Medulla oblongata (tissue), 1 donor: ENCODE measurements at regions not wholly inside any gene's neighbourhood (a gene's known extent, or its start where the extent isn't known, plus 50 kb on each side); places are given as distances from the start of the nearest gene placed in this dataset.
A peak's percentile ranks its signal among the peaks of the same experiment; 100 is the strongest.

Experiments
- DNase-seq: peaks from one replicate; pipeline ENCODE4 v3.0.0-alpha.2; 2015; ENCODE audit errors: extremely low spot score

DNA sequence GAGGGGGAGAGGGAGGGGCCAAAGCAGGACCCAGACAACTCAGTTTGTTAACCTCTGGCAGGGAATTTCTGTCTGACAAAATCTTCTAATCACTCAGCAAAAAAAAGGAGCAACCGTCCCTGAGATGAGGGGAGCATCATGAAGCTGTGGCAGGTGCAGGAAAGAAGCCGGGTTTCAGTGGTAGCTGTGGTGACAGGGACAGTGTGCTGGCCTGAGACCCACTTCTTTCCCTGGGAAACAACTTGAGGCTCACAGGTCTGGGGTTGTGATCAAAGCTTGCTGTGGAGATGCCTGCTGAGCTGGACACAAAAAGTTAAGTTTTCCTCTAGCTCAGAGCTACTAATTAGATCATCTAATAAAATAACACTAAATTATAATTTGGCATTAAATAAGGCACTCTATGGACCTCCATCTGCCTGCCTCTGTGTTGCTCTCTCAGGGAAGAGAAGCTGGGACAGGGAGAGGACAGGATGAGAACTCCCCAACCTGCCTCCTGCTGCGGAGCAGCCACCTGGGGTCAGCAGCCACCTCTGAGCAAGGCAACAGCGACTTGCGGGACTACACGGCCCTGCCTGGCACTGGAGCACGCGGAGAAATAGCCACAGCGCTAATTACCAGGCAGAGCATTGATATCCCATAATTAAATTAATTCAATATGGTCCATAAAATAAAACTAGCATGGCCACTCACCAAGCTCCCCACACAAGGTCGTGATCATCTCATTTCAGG is 104.6 kb upstream of the TEX51 start:
- DNase-seq: no peak

DNA sequence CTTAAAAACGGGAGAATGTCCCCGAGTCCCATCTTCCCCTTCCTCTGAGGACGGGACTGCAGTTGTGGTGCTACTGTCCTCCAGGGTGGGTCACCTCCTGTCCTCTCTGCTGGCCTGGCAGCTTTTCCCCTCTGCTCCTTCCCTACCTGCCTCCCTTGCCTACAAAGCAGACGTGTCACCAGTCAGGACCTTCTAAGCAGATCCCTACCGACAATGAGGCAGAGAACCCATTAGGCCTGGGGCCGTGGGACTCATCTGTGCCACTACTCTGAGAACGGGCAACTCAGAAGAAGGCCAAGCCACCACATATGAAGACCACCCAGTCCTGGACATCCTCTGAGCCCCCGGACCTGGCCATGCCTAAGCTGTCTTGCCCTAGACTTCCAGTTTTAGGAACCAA is 103.0 kb upstream of the TEX51 start:
- no peak for DNase-seq

DNA sequence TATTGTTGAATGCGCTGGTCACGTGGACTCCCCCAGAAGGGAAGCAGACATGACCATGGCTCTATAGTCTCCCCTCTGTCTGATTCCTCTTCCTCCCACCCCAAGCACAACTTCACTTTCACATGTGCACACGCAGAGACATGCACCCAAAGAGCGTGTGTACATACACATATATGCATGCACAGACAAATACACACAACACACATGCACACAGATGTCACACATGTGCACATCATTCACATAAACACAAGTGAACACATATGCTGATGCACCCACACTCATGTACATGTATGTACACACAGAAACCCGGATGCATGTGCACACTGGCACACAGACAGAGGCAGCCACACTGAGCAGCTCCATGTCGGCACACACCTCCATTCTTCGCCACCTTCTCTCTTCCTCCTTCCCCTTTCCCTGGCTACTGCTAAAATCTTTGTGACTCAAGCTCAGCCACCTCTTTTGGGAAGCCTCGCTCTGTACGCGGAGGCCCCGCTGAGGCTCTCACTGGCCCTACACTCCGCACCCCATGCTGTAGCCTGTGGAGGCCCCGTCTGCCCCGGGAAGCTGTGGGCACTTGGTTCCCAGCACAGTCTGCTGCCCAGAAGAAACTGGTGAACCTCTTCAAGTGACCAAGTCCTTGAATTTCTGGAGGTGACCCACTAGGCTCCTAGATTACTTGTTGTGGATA is 101.6 kb upstream of the TEX51 start:
- no peak for DNase-seq

DNA sequence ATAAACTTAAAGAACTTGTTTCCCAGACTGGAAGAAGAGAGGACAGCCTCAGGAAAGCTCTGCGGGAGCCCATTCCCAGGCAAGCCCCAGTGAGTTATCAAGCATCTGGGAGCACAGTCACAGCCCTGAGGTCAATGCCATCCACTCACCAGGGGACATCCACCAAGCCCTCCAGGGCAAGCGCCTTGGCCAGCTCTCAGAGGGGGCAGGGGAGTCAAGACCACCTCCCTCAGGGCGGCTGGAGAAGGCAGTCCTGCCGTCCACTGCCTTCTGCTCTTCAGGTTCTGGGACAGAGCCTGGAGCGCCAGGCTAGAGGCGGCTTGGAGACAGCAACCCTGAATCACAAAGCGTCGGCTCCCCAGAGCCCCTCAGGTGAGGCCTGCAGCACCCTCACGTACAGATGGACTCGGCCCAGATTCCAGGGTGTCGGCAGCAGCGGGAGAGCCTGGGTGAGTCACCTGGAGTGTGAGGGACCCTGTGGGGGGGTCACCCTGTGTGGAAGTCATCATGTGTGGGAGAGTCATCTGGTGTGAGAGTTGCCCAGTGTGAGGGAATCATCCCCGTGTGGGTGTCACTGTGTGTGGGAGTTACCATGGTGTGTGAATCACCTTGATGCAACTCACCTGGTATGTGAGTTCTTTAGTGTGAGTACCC is 100.9 kb upstream of the TEX51 start:
- no peak for DNase-seq

DNA sequence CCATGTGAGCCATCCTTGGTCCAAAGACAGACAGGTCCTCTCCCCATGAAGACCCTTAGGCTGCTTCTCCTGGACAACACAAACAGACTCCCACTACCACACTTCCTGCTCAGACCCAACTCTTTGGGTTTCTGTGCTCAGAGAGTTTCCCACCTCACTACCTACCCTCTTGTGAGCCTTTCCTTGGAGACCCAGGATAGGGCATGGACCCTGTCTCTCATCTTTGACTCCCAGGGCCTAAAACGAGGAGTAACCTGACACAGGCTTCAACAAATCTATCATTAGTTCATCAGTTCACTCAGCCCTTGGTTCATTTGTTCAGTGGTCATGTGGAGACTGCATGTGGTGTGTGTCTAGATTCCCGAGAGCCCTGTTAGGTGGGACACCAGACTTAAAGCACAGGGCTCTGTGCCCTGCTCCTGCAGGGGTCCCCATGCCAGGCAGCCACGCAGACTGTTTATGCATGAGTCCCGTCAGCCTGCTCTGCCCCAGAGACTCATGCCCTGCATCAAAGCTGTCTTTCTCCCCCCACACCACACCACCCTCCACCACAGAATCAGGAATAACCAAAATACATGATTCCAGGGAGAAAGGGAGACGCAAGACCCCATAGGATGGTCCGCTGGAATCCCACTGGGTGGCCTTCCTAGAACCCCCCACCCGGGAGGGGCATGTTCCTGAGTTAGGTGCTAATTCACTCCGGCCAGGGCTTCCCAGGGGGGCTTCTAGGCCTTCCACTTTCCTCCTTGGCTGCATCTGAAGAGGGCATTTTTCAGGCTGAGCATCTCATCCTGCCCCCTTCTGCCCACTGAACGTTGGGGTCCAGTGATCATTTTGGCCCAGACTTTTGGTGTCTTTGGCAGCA is 100.2 kb upstream of the TEX51 start:
- no peak for DNase-seq

DNA sequence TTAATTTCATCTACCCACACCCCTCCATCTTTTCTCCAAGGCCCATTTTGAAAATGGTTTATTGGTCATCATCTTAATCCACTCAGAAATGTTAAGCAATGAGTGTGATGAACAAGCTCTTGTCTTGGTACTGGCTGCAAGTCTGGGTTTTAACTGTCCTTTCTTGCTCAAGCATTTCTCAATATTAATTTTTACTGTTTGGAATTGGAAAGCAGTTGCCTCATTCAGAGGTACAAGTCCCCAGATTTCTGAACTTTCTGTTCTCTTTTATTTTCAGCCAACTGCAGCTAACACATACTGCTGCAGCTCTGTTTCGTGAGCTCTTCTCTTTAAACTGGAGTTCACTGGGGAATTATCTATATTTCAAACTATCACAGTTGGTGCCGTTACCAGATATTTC is 99.4 kb upstream of the TEX51 start:
- no peak for DNase-seq

DNA sequence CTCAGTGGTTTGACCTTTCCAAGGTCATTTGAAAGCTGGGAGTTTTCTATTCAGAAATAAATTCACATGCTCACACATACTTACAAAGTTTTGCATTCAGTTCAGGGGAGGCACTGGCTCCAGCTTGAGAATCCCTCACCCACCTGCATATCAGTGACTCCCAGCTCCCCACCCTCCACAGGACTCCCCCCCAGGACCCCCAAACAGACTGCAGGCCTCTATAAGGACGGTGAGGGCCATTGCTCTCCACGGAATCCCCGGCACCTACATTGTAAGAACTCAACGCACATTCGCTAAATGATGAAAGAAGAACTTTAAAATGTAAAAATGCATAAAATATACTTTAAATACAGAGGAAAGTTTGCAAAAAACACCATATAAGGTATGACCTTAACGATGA is 97.2 kb upstream of the TEX51 start:
- DNase-seq: no peak

DNA sequence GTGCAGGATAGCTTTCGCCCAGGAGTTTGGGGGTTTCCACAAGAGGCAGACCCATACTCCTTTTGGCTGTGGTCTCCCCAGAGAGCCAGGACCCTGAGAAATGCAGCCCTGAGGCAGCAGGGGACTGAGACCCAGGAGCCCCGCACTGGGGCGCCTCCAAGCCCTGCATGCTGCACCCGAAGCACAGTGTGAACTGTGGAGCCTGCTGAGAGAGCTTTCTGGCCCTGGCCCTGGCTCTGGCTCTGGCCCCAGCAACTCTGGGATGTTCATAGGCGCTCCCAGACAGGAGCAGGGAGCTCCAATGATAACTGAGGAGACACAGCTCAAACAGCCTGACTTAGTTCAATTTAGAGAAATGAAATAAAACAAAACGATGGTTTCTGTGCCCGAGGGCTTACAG is 96.4 kb upstream of the TEX51 start:
- DNase-seq: no peak

DNA sequence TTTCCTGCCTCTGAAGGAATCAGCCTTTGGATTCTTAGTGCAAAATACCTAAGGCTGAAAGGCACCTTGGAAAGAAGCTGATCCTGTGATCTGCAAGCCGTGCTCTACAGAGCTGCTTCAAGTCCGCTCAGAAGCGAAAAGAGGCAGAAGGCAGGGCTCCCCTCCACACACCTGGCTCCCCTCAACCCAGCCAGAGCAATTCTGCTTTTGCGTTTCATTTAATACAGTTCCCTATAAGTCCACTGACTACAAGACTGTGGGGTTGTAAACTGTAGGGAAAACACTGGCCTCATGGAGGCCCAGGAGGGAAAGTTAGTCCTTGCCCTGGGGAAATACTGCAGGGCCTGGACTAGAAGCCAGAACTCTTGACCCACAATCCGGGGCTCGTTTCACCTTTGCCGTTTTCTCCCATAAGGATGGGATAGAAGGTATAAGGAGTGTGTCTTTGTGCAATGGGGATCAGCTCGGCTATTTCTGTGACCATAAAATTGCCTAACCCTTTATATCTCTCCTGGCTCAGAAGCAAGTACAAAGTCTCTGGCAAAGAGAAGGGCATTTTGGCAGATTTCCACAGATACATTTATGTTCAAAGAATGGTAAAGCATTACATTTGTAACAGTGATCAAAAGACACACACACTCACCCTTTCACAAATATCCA is 95.8 kb upstream of the TEX51 start:
- no peak for DNase-seq

DNA sequence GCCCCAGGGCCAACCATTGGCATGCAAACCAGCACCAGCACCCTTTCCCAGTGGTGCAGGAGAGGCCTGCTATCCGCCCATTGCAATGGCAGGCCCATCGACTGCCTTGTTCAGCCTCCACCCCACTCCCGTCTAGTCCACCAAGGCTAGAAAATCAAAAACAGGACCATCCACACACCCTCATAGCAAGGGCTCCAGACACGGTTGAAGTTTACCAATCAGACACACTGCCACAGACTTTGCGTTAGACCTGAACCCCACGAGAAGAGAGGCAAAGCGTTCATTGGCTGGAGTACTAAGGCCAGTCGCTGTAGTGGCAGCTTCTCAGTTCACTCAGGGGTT is 95.3 kb upstream of the TEX51 start:
- DNase-seq: no peak

DNA sequence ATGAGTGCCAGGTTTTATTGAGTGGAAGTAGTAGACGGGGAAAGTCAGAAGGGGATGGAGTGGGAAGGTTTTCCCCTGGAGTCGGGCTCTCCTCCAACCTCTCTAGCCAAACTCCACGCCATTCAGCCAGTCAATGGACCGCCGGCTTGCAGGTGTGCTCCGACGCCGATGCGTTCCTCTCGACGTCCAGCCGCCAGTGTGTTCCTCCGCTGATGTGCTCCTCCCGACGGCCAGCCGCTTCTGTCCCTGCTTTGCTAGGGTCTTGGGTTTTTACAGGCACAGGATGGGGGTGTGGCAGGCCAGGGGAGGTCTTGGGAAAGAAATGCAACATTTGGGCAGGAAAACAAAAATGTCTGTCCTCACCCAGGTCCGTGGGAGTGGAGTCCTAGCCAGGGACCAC is 94.3 kb upstream of the TEX51 start:
- DNase-seq: no peak

DNA sequence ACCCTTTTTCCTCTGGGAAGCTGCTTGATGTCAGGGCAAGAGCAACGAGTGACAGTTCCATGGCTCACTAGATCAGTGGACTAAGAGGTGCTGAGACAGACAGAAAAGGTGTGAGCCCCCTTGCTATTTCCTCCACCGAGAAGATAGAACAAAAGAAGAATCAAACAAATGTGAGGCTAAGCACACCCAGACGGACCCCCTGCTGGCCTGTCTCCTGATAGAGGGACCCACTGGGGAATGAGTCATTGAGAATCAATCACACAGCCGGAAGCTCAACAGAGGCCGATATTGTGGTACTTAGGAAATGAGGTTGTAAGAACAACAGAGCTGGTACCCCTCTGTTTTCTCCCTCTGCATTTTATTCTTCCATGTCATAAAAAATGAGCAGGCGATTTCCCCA is 89.8 kb upstream of the TEX51 start:
- no peak for DNase-seq

DNA sequence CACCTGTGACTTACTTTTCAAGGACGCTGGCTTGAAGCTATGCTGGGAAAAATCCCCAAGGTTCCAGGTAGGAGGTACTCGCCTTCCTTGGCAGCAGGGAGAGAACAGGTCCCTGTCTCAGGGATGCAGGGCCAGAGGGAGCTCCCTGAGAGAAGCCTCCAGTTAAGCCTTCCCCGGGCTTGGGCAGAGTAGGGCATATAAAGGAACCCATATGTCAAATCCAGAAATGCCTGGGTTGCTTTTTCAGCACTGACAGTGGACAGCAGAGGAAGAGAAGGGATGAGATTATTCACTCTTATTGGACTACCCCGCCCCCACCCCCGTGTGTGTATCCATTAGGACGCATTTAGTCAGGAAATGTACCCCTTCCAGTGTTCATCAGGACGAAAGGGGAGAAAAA is 89.3 kb upstream of the TEX51 start:
- DNase-seq: no peak

DNA sequence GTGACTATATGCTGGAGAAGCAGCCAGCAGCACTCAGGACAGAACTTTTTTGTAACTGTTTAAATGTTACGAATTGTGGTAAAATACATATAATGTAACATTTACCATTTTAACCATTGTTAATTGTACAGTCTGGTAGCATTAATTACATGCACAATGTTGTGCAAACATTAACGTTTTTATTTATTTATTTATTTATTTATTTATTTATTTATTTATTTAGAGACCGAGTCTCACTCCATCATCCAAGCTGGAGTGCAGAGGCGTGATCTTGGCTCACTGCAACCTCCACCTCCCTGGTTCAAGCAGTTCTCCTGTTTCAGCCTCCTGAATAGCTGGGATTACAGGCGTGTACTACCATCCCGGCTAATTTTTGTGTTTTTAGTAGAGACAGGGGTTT is 88.7 kb upstream of the TEX51 start:
- DNase-seq: no peak

DNA sequence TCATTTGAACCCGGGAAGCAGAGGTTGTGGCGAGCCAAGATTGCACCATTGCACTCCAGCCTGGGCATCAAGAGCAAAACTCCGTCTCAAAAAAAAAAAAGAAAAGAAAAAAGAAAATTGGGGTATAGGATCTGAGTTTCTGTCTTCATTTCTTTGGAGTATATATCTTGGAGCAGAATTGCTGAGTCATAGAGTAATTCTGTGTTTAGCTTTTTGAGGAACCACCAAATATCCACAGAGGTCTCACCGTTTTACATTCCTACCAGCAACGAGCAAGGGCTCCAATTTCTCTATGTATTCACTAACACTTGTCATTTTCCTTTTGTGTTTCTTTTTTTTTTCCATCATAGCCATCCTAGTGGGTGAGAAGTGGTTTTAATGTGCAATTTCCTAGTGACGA is 87.6 kb upstream of the TEX51 start:
- DNase-seq: no peak

DNA sequence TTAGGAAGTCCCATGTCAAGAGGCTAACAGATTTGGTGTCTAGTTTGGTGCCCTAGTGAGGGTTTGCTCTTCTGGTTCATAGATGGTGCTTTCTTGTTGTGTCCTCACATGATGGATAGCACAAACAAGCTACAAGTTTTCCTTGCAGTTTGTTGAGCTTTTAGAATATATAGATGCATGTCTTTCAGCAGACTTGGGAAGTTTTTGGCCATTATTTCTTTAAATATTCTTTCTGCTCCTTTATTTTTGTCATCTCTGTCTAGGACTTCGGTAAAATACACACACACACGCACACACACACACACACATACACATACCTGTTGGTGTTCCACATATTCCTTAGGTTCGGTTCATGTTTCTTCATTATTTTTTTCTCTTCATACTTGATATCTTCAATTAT is 81.5 kb upstream of the TEX51 start:
- DNase-seq: no peak

DNA sequence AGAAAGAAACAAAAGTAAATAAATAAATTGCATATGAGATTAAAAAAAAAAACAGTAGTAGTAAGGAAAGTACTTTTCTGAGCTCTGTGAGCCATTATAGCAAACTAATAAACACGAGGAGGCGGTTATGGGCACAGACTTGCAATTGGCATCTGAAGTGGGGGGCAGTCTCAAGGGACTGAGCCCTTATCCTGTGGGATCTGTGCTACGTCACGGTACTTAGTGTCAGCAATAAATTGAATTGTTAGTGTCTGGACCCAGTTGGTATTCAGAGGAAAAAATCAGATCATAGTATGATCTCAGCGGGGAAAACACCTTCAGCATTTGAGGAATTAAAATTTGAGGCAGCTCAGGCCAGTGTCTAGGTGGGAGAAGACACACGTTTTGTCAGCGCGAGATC is 76.6 kb upstream of the TEX51 start:
- DNase-seq: no peak

DNA sequence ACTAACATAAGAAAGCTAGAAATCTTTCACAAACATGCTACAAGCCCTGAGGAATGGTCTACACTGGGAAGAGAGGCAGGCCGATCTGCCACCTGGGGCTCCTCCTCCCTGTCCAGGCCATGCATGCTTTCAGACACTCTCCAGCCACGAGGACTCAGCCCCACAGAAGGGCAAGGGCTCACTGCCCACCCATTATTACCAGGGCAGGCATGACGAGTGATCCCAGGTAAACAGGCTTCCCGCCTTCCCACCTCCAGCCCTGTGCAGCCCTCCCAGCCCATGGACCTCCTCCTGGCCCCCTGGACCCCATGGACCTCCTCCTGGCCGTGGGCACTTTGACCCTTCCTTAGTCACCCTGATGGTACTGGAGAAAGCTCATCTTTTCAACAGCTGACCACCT is 75.8 kb upstream of the TEX51 start:
- DNase-seq: no peak

DNA sequence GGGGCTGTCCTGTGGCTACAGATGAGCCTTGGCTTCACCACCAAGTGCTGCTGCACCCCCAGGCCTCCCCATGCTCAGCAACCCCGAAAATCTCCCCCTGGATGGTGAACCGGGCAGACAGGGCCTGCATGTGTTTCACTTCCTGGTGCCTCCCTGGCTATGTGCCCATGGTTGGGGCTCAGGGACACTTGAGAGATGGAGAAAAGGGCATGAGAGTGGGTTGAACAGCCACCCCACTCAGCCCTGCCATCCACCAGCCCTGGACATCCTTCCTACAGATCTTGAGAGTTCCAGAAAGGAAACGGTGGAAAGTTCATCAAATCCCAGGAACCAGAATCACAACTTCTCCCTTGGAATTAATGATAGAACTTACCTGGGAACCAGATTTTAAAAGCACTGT is 74.7 kb upstream of the TEX51 start:
- no peak for DNase-seq

DNA sequence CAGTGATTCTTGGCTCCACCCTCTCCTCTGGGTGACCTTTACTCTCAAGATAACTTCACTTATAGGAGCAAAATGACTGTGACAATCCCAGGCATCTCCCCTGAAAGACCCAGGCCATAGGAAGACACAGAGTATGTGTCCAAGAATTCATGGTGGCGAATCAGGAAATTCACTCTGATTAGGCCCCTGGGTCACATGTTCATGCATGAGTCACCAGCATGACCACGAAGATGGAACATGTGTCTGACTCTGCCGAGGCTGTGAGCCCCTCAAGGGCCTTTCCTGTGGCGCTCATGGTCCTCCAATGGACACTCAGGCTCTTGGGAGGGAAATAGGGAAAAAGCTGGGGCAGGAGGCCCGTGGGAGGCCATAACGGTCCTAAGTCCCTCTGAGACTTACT is 74.0 kb upstream of the TEX51 start:
- DNase-seq: no peak

DNA sequence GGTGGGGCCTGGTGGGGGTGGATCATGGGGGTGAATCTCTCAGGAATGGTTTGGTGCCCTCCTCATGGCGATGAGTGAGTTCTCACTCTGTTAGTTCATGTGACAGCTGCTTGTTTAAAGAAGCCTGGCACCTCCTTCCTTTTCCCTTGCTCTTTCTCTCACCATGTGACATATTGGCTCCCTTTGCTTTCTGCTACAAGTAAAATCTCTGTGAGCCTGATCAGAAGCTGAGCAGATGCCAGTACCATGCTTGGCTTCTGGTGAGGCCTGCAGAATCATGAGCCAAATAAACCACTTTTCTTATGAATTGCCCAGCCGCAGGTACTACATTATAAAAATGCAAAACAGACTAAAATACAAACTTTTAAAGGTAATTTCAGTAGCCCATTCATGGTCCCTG is 73.4 kb upstream of the TEX51 start:
- DNase-seq: peak; percentile 49

DNA sequence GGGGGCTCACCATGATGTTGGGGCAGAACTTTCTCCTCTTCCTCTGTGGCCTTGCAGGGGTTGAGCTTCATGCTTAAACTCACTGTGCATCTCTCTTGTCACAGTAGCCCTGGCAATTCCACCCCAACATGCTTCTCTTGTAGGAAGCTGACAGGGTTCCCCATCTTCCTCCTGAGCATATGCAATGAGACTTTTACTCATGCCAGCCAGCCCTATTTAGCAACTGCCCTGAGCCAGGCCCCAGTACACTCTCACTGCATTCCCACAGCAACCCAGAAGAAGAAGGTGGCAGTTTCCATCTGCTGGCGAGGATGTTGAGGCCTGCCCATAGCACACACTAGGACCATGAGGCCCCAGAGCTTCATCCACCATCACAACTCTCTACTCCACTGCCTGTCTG is 72.2 kb upstream of the TEX51 start:
- no peak for DNase-seq
